ENCODE measurements at regions not wholly inside any gene's neighbourhood (a gene's known extent, or its start where the extent isn't known, plus 50 kb on each side); places are given as distances from the start of the nearest gene placed in this dataset.
"Not testable (repeated sequence)": the region's sequence is repeated elsewhere in the genome, so short reads cannot be mapped to it uniquely, and the experiment has no call there.

DNA sequence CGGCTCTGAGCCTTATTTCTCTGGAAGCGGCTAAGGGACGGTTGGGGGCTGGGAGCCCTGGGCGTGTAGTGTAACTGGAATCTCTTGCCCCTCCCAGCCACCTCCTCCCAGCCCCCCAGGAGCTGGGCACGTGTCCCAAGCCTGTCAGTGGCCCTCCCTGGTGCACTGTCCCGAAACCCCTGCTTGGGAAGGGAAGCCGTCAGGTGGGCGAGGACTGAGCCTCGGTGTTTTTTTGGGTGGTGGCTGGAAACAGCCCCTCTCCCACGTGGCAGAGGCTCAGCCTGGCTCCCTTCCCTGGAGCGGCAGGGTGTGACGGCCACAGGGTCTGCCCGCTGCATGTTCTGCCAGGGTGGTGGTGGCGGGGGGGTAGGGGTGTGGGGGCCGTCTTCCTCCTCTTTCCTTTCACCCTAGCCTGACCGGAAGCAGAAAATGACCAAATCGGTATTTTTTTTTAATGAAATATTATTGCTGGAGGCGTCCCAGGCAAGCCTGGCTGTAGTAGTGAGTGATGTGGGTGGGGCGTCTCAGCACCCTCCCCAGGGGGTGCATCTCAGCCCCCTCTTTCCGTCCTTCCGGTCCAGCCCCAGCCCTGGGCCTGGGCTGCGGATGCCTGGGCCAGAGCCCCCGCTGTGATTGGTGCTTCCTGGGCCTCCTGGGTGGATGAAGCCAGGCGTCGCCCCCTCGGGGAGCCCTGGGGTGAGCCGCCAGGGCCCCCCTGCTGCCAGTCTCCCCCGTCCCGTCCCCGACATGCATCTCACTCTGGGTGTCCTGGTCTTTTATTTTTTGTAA, 58.8 kb upstream of the GOLGA8A start:
- TF ChIP-seq, protein P1, sequence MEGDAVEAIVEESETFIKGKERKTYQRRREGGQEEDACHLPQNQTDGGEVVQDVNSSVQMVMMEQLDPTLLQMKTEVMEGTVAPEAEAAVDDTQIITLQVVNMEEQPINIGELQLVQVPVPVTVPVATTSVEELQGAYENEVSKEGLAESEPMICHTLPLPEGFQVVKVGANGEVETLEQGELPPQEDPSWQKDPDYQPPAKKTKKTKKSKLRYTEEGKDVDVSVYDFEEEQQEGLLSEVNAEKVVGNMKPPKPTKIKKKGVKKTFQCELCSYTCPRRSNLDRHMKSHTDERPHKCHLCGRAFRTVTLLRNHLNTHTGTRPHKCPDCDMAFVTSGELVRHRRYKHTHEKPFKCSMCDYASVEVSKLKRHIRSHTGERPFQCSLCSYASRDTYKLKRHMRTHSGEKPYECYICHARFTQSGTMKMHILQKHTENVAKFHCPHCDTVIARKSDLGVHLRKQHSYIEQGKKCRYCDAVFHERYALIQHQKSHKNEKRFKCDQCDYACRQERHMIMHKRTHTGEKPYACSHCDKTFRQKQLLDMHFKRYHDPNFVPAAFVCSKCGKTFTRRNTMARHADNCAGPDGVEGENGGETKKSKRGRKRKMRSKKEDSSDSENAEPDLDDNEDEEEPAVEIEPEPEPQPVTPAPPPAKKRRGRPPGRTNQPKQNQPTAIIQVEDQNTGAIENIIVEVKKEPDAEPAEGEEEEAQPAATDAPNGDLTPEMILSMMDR (IDR thresholded peaks at IDR 0.05; ENCODE audit: control extremely low read depth, extremely low read depth, low read depth, missing control alignments), result no peak
- no peak for DNase-seq (ENCODE audit: extremely low spot score)
- POLR2A ChIA-PET, result no interaction called here
- CTCF ChIA-PET, result no interaction called here

DNA sequence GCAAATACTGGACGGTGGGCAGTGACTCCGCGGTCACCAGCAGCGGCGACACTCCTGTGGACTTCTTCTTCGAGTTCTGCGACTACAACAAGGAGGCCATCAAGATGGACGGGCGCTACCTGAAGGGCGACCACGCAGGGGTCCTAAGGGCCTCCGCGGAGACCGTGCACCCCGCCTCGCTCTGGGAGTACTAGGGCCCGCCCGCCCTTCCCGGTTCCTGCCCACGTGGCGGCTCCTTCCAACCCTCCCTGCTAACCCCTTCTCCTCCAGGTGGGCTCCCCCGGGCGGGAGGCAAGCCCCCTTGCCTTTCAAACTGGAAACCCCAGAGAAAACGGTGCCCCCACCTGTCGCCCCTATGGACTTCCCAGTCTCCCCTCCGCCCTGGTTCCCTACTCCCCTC, 58.1 kb upstream of the GOLGA8A start:
- DNase-seq (ENCODE audit: extremely low spot score); CTCF ChIA-PET; POLR2A ChIA-PET: not testable (repeated sequence)

DNA sequence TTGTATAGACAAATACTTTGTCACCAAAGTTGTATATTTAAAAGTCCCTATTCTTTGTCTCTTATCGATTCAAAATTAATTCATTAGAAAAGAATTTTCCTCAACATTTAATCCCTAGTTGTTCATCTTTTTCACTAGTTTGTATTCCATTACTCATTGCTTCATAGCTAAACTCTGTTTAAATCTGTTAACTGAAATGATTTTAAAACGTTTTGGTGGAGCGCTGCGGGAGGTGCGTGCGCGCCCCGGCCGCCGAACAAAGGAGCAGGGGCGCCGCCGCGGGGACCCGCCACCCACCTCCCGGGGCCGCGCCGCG, 56.4 kb upstream of the GOLGA8A start:
- POLR2A ChIA-PET, result no interaction called here
- no peak for DNase-seq (ENCODE audit: extremely low spot score)
- TF ChIP-seq, protein P1 (IDR thresholded peaks at IDR 0.05; ENCODE audit: control extremely low read depth, extremely low read depth, low read depth, missing control alignments), result no peak
- CTCF ChIA-PET, result no interaction called here

DNA sequence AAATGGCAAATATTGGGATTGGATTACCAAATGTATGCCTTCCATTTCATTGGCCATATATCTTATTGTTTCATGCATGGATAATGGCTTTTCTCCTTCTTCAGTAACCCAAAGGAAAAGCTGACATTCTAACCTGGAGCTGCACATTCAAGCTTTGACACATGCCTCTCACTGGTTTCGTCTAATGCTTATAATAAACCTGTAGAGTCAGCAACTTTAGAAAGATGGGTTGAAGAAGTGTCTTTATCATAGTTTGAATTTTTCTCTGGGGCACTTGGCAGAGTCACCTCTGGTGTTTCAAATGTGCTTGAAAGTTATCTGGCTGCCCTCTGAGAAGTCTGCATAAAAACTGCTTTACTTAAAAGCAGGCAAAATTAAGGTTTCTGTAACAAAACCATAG, 55.4 kb upstream of the GOLGA8A start:
- DNase-seq (ENCODE audit: extremely low spot score), result no peak
- TF ChIP-seq, protein P1 (IDR thresholded peaks at IDR 0.05; ENCODE audit: control extremely low read depth, extremely low read depth, low read depth, missing control alignments), result no peak
- POLR2A ChIA-PET, result no interaction called here
- CTCF ChIA-PET, result no interaction called here

DNA sequence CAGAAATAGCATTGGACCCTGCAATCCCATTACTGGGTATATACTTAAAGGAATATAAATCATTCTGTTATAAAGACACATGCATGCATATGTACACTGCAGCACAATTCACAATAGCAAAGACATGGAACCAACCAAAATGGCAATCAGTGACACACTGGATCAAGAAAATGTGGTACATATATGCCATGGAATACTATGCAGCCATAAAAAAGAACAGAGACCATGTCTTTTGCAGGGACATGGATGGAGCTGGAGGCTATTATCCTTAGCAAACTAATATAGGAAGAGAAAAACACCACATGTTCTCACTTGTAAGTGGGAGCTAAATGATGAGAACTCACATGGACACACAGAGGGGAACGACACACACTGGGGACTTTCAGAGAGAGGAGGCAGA, 53.9 kb upstream of the GOLGA8A start:
- POLR2A ChIA-PET; DNase-seq (ENCODE audit: extremely low spot score): not testable (repeated sequence)
- CTCF ChIA-PET, result interaction anchor here (0.7 kb wide), 1 partner anchor 20 kb away, joined by 3 read pairs; no protein-coding TSS in a partner anchor

- DNase-seq (ENCODE audit: extremely low spot score), result no peak
- TF ChIP-seq, protein P1 (IDR thresholded peaks at IDR 0.05; ENCODE audit: control extremely low read depth, extremely low read depth, low read depth, missing control alignments), result no peak
- ChIA-PET POLR2A (no interaction called here), CTCF (interaction anchor here (0.7 kb wide), 1 partner anchor 20 kb away, joined by 3 read pairs; no protein-coding TSS in a partner anchor)
Observed at GRCh38 chr15:34490417-34491193, 53.0 kb upstream of the GOLGA8A start.

- CTCF ChIA-PET; POLR2A ChIA-PET; DNase-seq (ENCODE audit: extremely low spot score): not testable (repeated sequence)
Observed at GRCh38 chr15:34488973-34489959, 51.7 kb upstream of the GOLGA8A start.

All from GM10248 (cell line).